Activated CD8-positive, alpha-beta memory T cell treated with anti-CD3 and anti-CD28 coated beads, Interleukin-2, amount 50 U/mL, for 24 hours (primary cell): ENCODE measurements at regions not wholly inside any gene's neighbourhood (a gene's known extent, or its start where the extent isn't known, plus 50 kb on each side); places are given as distances from the start of the nearest gene placed in this dataset.

Experiments
- DNase-seq: peaks from one replicate; pipeline ENCODE4 v3.0.0-alpha.2; 2020; ENCODE audit errors: extremely low read depth

DNA sequence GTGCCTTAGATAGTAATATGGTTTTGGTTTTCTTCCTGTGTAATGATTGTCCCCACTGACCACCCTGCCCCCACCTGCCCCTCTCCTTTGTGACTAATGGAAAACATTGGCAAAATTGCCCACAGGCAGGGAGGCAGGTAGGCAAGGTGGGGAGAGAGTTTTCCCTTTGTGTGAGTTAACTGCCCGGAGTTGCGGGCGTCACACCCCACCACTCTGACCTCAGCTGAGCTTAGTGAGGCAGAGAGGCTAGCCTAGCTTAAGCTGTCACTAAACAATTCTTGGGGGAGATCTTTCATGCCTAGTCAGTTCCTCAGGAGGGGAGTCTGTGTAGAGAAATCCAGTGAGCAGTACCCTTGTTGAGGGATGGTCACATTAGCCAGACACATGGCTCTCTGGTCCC is 245.3 kb downstream of the BCOR start:
- DNase-seq = no peak

- DNase-seq = no peak
Observed at GRCh38 chrX:39853417-39854030, 244.2 kb downstream of the BCOR start.

DNA sequence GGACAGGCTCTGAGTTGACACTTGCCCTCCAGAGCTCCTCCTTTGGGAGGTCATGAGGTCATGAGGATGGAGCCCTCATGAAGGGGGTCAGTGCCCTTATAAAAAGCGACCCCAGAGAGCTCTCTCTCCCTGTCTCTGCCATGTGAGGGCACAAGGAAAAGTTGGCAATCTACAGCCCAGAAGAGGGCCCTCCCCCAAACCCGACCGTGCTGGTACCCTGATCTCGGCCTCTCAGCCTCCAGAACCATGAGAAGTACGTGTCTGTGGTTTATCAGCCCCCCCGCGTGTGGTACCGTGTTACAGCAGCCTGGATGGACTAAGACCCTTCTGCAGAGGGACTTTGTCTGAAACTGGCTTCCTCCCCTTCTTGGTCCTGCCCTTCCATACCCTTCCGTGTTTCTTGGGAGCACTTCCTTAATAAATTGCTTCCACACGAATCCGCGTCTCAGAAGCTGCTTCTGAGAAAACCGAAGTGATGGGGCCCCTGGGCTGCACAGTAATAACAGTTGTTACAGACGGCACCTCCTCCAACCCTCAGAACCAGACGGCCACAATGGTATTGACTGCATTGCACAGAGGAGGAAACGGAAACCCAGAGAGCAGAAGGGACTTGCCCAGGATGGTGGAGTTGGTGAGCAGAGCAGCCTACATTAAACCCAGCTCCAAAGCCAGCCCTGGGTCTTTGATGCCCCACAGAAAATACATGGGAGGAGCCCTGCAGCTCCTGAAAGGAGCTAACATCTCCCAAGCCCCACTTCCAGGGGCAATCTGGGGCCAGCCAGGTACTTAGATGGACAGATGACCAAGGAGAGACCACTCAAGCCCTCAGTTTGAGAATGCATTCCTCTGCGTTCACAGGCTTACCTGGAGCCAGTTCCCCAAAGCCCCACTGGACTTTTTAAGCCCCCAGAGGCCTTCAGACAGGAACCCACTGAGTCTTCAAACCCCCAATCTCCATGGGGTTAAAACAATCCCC is 242.7 kb downstream of the BCOR start:
- peak; percentile 47 for DNase-seq

GRCh38 chrX:39855748-39856129 is 242.0 kb downstream of the BCOR start:
- DNase-seq = peak; percentile 58

DNA sequence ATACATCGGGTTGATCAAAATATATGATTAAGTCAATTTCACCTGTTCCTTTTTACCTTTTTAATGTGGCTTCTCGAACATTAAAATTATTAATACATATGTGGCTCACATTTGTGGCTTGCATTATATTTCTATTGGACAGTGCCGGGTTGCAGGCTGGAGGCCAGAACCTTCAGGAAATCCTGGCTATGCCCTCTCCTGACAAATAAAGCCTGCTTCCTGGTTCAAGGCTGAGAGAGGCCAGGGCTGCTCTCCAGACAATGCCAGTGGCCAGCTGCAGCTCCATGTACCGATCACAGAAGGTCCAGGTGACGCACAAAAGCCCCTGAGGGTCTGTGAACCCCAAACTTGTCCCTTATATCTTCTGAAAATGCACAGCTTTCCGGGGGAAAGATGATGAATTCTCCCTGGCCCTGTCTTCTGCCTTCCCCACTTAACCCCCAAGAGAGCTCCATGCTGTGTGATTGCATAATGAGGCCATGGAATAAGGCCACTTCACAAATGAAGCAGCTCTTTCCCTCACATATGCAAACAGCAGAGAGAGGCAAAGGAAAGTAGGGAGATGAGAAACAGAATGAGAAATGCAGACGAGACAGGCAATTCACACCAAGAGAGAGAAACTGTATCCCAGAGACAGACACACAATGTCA is 241.2 kb downstream of the BCOR start:
- no peak for DNase-seq

- DNase-seq = no peak
Observed at GRCh38 chrX:39857780-39858179, 240.0 kb downstream of the BCOR start.

DNA sequence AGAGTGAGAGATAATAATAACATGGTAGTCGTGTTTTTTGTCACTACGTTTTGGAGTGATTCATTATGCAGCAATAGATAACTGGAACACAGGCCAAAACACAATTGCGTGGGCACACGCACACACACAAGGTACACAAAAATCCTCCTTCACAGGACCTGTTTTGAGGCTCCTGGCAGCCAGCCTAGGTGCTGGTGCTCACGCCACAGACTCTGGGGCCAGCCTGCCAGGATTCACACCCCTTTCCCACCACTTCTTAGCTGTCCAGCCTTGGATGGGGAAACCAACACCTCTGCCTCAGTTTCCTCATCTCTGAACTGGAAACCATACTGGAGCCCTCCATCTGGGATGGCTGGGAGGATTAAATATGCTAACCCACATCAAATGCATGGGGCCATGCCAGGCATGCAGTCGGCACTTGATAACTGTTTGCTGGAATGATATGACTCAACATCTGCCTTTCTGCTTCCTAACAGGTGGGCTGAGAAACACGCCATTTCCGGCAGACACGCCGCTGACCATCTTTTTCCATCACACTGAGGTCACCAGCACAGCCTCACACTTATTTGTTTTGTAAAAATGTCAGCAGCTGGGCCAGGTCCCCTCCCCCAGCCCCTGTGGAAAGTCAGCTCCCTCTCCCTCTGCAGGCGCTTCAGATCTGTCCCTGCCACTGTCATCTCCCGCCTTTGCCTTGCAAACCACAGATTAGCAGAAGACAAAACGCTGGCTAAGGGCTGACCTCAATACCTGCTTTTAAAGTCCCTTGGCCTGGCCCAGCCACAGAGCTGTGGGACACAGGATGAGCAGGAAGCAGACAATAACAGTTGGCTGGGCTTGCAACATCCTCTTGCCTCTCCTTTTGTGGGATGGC is 237.5 kb downstream of the BCOR start:
- DNase-seq = no peak

GRCh38 chrX:39862963-39863362 is 234.8 kb downstream of the BCOR start:
- no peak for DNase-seq

DNA sequence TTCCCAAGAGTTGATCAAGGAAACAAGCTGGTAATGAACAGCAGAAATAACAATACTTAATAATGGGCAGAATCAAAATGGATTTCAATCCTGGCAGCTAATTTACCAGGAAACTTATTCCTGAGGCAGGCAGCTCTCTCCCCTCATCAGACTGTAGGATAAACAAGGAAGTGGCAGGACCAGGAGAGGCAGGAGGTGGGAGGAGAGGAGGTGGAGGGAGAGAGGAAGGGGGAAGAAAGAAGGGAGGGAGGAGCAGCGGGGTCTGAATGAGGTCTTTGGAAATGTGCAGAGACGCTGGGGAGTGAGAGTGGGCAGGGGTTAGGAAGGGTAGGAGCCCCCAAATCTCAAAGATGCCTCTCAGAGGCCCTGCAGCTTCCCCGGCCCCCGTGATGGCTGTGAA is 231.5 kb downstream of the BCOR start:
- no peak for DNase-seq

- DNase-seq = no peak
Observed at GRCh38 chrX:39869846-39870601, 227.7 kb downstream of the BCOR start.

DNA sequence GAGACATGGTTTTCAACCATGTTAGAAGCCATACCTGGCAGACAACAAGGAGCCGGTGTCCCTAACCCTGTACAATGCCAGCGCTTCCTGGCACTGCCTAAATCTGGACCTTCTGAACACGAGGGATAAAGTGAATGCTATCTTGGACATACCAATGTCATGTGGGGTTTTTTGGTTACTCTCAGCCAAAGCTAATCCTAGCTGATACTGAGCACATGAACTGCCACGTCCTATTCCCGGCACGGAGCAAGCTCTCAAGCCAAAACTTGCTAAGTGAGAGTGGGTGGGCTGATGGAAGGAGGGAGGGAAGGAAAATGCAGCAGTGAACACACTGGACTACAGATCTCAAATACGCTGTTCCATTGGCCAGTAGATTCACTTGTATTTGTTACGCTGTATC is 226.1 kb downstream of the BCOR start:
- no peak for DNase-seq

GRCh38 chrX:39873117-39873516 is 224.6 kb downstream of the BCOR start:
- no peak for DNase-seq

- DNase-seq = no peak
Observed at GRCh38 chrX:39874202-39874816, 223.4 kb downstream of the BCOR start.

- no peak for DNase-seq
Observed at GRCh38 chrX:39875834-39876628, 221.7 kb downstream of the BCOR start.

- DNase-seq = no peak
Observed at GRCh38 chrX:39877905-39878304, 219.9 kb downstream of the BCOR start.

GRCh38 chrX:39883666-39884065 is 214.1 kb downstream of the BCOR start:
- peak; percentile 14 for DNase-seq

GRCh38 chrX:39886282-39886681 is 211.5 kb downstream of the BCOR start:
- DNase-seq = no peak

DNA sequence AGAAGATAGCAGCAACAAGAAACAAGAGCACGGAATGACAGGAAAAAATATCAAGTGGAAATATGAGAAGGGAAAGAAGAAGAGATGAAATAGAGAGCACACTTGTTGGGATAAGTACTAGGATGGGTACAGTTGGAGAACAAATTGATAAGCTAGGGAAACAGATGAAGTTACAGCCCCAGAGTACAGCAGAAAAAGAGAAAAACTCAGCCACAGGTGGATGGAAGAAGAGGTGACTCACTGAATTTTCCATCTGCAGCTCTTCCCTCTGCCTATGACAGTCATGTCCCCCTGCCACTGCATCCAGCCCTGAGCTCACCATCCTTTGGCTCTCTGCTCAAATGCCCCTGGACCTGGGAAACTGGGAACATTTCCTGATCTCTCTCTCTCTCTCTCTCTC is 209.0 kb downstream of the BCOR start:
- DNase-seq = no peak

- DNase-seq = no peak
Observed at GRCh38 chrX:39889704-39890103, 208.1 kb downstream of the BCOR start.

GRCh38 chrX:39890807-39891206 is 207.0 kb downstream of the BCOR start:
- no peak for DNase-seq
